Nephron progenitor cell (in vitro differentiated cells): ENCODE measurements at regions not wholly inside any gene's neighbourhood (a gene's known extent, or its start where the extent isn't known, plus 50 kb on each side); places are given as distances from the start of the nearest gene placed in this dataset.

Experiments
- DNase-seq: peaks from one replicate; pipeline ENCODE4 v3.0.0; 2021
- H3K27ac Mint-ChIP-seq: 2 replicates; pipeline ENCODE4 v1.8.0; 2021; ENCODE audit warnings: mild to moderate bottlenecking, moderate library complexity, mixed read lengths
- H3K27me3 Mint-ChIP-seq: 2 replicates; pipeline ENCODE4 v1.8.0; 2021; ENCODE audit warnings: mild to moderate bottlenecking, low read depth, mixed read lengths; ENCODE audit not compliant: poor library complexity
- H3K36me3 Mint-ChIP-seq: 2 replicates; pipeline ENCODE4 v1.8.0; 2021; ENCODE audit warnings: low read depth, mixed read lengths
- H3K4me1 Mint-ChIP-seq: 2 replicates; pipeline ENCODE4 v1.8.0; 2021; ENCODE audit warnings: mixed read lengths
- H3K4me3 Mint-ChIP-seq: 2 replicates; pipeline ENCODE4 v1.8.0; 2021; ENCODE audit warnings: mild to moderate bottlenecking, moderate library complexity, mixed read lengths
- H3K9me3 Mint-ChIP-seq: 2 replicates; pipeline ENCODE4 v1.8.0; 2021; ENCODE audit warnings: mild to moderate bottlenecking, moderate library complexity, mixed read lengths
- TF ChIP-seq, protein P1 (sequence below): fragments of 200-600 bp; sonication (generic); IDR thresholded peaks from 2 replicates; pipeline ENCODE4 v1.5.0; 2021; ENCODE audit warnings: antibody characterized with exemption

DNA sequence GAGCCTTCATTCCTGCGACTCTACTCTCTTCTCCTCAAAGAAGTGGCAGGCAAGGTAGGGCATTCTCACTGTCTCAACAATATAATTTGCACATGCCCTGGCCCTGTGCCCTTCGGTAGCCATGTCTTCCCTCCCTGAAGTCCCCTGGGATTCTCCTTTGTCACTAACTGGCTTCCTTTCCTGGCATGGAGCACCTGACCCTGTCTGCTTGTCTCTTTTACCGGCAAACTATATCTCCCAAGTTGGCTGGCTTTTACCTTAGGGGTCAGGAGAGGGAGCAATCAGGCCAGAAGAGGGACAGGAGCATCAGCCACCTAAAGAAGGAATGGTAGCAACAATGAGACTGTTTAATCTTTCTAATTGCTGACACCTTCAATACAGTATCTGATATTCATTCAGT lies 51.9 kb upstream of the RMDN2 start:
- Mint-ChIP-seq H3K27ac (no peak overlapping the region), H3K4me3 (no peak overlapping the region), H3K27me3 (peaks cover 16% of the 10 kb centered on the region), H3K4me1 (peaks cover 49% of the 10 kb centered on the region), H3K9me3 (no peaks in the 10 kb centered on the region), H3K36me3 (no peaks in the 10 kb centered on the region)
- TF ChIP-seq, protein P1, sequence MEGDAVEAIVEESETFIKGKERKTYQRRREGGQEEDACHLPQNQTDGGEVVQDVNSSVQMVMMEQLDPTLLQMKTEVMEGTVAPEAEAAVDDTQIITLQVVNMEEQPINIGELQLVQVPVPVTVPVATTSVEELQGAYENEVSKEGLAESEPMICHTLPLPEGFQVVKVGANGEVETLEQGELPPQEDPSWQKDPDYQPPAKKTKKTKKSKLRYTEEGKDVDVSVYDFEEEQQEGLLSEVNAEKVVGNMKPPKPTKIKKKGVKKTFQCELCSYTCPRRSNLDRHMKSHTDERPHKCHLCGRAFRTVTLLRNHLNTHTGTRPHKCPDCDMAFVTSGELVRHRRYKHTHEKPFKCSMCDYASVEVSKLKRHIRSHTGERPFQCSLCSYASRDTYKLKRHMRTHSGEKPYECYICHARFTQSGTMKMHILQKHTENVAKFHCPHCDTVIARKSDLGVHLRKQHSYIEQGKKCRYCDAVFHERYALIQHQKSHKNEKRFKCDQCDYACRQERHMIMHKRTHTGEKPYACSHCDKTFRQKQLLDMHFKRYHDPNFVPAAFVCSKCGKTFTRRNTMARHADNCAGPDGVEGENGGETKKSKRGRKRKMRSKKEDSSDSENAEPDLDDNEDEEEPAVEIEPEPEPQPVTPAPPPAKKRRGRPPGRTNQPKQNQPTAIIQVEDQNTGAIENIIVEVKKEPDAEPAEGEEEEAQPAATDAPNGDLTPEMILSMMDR = no peak
- DNase-seq = no peak

DNA sequence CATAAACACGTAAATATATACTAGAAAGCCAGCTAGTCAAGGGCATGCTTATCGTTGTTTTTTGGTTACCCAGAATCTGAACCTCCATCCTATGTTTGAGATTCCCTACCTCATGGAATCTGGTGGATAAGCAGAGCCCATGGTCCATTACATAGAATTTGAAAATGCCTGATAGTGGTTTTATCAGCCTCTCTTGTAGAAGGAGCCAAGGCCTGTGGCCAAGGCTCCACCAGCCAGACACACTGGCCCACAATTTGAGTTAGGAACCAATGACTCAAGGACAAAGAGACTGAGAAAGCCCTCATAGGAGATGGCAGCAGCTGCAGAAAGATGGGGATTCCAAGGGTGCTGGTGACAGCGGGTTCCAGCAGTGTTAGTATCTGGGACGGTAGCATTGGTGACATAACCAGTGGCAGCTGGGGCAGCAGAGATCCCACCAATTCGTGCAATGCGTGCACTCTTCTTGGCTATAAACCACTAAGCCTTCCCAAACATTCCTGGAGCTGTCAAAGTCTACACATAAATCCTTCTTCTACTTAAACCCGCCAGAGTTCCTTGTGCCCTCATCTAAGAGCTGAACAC lies 51.2 kb upstream of the RMDN2 start:
- Mint-ChIP-seq H3K36me3 (no peaks in the 10 kb centered on the region), H3K9me3 (no peaks in the 10 kb centered on the region), H3K27ac (no peak overlapping the region), H3K4me1 (peaks cover 49% of the 10 kb centered on the region), H3K4me3 (no peak overlapping the region), H3K27me3 (peaks cover 12% of the 10 kb centered on the region)
- TF ChIP-seq, protein P1 = no peak
- no peak for DNase-seq

- Mint-ChIP-seq H3K4me1 (peaks cover 49% of the 10 kb centered on the region), H3K27ac (peak overlapping the region; percentile 36), H3K36me3 (no peaks in the 10 kb centered on the region), H3K9me3 (no peaks in the 10 kb centered on the region), H3K27me3 (peaks cover 12% of the 10 kb centered on the region), H3K4me3 (peak overlapping the region; percentile 12)
- DNase-seq = no peak
- TF ChIP-seq, protein P1 = no peak
These were observed 50.6 kb upstream of the RMDN2 start for GRCh38 chr2:37874470-37874869.
